ENCODE measurements at regions not wholly inside any gene's neighbourhood (a gene's known extent, or its start where the extent isn't known, plus 50 kb on each side); places are given as distances from the start of the nearest gene placed in this dataset.
"Not testable (repeated sequence)": the region's sequence is repeated elsewhere in the genome, so short reads cannot be mapped to it uniquely, and the experiment has no call there.

- ATAC-seq: no peak
These were observed 526.5 kb downstream of the TRIML1 start for GRCh38 chr4:188665491-188666457.

- ATAC-seq: not testable (repeated sequence)
These were observed 539.5 kb downstream of the TRIML1 start for GRCh38 chr4:188678691-188679090.

GRCh38 chr4:188680004-188680666 is 540.9 kb downstream of the TRIML1 start:
- no peak for ATAC-seq

- ATAC-seq: no peak
These were observed 541.4 kb downstream of the TRIML1 start for GRCh38 chr4:188680667-188681063.

- no peak for ATAC-seq
These were observed 543.1 kb downstream of the TRIML1 start for GRCh38 chr4:188682321-188682720.

- ATAC-seq: no peak
These were observed 544.3 kb downstream of the TRIML1 start for GRCh38 chr4:188683571-188683970.

GRCh38 chr4:188688956-188689355 is 549.7 kb downstream of the TRIML1 start:
- no peak for ATAC-seq

GRCh38 chr4:188691811-188692210 is 552.6 kb downstream of the TRIML1 start:
- ATAC-seq: no peak

- ATAC-seq: no peak
These were observed 556.0 kb downstream of the TRIML1 start for GRCh38 chr4:188695261-188695660.

GRCh38 chr4:188697243-188697642 is 558.0 kb downstream of the TRIML1 start:
- no peak for ATAC-seq

GRCh38 chr4:188701952-188702351 is 562.7 kb downstream of the TRIML1 start:
- ATAC-seq: no peak

GRCh38 chr4:188704288-188704687 is 565.0 kb downstream of the TRIML1 start:
- no peak for ATAC-seq

- ATAC-seq: no peak
These were observed 567.8 kb downstream of the TRIML1 start for GRCh38 chr4:188707036-188707435.

GRCh38 chr4:188714501-188714900 is 575.3 kb downstream of the TRIML1 start:
- ATAC-seq: no peak

GRCh38 chr4:188714907-188715306 is 575.7 kb downstream of the TRIML1 start:
- ATAC-seq: no peak

- no peak for ATAC-seq
These were observed 578.4 kb downstream of the TRIML1 start for GRCh38 chr4:188717661-188718060.

GRCh38 chr4:188719794-188720193 is 580.6 kb downstream of the TRIML1 start:
- no peak for ATAC-seq

GRCh38 chr4:188722911-188723310 is 583.7 kb downstream of the TRIML1 start:
- no peak for ATAC-seq

- ATAC-seq: no peak
These were observed 588.5 kb downstream of the TRIML1 start for GRCh38 chr4:188727746-188728145.

GRCh38 chr4:188728359-188728758 is 589.1 kb downstream of the TRIML1 start:
- no peak for ATAC-seq

GRCh38 chr4:188732131-188732530 is 592.9 kb downstream of the TRIML1 start:
- no peak for ATAC-seq

- no peak for ATAC-seq
These were observed 595.8 kb downstream of the TRIML1 start for GRCh38 chr4:188735082-188735481.

- ATAC-seq: no peak
These were observed 598.2 kb downstream of the TRIML1 start for GRCh38 chr4:188737251-188738002.

All from esophagus mucosa (tissue), 1 donor.